GM10266 (cell line): ENCODE measurements at regions not wholly inside any gene's neighbourhood (a gene's known extent, or its start where the extent isn't known, plus 50 kb on each side); places are given as distances from the start of the nearest gene placed in this dataset.

Experiments used
- DNase-seq: peaks from one replicate; pipeline ENCODE4 v3.0.0; 2012; ENCODE audit errors: extremely low spot score
- TF ChIP-seq, protein P1 (sequence below): IDR thresholded peaks from 2 replicates; pipeline ENCODE4 v1.5.1; 2012; ENCODE audit warnings: mild to moderate bottlenecking, low read depth; ENCODE audit not compliant: control insufficient read depth, insufficient read depth; ENCODE audit errors: missing control alignments

DNA sequence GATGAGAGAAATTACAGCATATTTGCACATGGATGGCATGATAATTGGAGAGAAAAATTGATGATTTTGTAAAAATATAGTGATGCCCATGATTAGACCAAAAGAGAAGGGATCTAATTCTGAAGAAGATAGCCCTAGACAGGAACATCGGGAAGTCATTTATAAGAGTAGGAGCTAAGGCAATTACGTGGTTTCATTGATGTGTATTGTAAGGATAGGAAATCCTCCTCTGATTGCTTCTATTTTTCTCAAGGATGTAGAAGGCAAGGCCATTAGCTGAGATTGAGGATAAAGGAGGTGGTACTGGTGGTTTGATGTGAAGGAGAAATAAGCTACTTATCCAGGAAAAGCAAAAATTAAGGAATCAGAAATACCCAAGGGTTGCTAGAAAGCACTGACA lies 176.5 kb upstream of the SOX11 start:
- TF ChIP-seq, protein P1, sequence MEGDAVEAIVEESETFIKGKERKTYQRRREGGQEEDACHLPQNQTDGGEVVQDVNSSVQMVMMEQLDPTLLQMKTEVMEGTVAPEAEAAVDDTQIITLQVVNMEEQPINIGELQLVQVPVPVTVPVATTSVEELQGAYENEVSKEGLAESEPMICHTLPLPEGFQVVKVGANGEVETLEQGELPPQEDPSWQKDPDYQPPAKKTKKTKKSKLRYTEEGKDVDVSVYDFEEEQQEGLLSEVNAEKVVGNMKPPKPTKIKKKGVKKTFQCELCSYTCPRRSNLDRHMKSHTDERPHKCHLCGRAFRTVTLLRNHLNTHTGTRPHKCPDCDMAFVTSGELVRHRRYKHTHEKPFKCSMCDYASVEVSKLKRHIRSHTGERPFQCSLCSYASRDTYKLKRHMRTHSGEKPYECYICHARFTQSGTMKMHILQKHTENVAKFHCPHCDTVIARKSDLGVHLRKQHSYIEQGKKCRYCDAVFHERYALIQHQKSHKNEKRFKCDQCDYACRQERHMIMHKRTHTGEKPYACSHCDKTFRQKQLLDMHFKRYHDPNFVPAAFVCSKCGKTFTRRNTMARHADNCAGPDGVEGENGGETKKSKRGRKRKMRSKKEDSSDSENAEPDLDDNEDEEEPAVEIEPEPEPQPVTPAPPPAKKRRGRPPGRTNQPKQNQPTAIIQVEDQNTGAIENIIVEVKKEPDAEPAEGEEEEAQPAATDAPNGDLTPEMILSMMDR = no peak
- DNase-seq = no peak

DNA sequence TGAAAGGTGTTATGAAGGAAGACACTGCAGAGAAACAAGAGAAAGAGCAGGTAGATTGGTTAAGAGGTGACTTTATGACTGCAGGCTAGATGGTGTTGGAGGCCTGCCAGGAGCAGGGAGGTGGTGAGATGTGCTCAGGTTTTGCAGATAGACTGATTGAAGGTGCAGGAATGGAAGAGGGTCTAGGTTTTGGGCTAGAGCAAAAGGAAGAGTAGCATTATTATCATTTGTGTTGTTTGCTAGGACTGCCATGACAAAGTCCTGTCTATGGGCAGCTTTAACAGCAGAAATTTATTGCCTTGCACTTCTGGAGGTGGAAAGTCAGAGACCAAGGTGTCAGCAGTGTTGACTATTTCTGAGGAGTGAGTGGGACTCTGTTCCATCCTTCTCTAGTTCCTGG lies 172.9 kb upstream of the SOX11 start:
- TF ChIP-seq, protein P1 = no peak
- no peak for DNase-seq

DNA sequence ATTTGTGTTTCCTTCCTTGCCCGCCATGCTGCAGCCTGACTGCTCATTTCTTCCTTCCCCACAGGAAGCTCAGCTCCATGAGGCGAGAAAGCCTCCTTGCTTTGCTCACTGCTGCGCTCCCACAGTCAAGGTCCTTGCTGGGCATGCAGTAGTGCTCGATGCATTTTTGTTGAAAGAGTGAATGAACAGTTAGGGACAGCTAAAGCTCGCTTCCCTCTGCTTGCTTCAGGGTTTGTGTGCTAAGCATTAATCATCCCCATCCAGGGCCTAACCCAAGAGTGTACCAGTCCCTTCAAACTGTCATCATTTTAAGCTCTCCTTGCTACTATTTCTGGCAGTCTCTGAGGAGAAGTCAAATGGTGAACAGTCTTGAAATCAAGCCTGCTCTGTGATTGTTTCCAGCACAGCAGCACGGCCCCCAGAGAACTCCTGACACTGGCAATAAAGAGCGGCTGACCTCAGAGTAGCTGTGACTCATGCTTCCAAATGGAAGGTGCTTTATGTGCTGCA lies 171.7 kb upstream of the SOX11 start:
- DNase-seq = no peak
- TF ChIP-seq, protein P1 = no peak

DNA sequence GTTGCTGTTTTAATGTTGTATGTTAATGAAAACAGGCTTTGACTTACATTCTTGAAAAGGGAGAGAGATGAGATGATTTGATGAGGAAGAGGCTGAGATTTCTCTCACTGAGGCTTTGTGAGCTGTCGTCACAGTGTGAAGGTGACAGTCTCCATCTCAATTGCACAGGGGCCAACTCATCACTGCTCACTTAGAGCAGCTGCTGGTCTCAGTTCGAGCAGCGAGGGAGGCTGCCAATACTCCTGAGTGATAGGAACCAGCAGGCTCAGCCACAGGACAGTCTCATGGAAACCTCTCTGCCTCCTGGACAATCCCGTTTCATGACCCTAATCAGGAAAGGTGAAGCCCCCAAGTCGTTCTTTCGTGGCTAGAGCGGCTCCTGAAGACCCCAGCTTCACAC lies 170.7 kb upstream of the SOX11 start:
- DNase-seq = no peak
- TF ChIP-seq, protein P1 = no peak

DNA sequence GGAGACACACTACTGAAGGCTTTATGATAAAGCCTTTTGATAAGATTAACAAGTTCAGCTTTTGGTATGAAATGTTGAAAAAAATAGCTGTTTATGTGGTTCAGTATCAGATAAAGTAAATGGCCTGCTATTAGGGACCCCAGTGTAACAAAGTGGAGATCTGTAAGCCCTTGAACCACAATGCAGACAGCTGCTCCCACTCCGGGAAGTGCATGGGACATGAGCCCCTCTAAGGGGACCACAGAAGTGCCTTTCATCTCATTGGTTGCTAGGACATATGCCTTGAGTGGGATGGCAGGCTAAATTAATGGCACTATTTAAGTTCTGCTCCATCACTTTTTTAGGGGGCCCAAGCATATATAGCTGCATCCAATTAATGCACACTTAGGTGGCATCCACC lies 167.6 kb upstream of the SOX11 start:
- DNase-seq = no peak
- TF ChIP-seq, protein P1 = no peak

DNA sequence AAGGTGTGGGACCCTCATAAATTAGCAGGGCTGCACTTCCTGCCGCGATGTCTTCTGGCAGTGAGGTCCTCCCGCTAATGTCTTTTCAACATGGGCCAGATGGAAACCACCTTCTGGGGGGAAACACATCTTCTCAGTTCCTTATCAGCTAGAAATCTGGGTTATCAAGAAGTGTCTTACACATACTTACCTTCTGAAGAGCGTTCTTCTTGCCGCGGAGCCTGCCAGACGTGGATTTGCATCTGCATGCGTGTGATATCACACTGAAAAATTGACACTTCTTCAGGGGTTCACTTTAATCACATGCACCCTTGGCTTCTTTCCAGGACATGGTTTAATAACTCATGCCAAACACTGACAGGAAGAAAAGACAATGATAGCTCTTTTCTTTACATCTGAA lies 163.5 kb upstream of the SOX11 start:
- TF ChIP-seq, protein P1 = no peak
- no peak for DNase-seq

DNA sequence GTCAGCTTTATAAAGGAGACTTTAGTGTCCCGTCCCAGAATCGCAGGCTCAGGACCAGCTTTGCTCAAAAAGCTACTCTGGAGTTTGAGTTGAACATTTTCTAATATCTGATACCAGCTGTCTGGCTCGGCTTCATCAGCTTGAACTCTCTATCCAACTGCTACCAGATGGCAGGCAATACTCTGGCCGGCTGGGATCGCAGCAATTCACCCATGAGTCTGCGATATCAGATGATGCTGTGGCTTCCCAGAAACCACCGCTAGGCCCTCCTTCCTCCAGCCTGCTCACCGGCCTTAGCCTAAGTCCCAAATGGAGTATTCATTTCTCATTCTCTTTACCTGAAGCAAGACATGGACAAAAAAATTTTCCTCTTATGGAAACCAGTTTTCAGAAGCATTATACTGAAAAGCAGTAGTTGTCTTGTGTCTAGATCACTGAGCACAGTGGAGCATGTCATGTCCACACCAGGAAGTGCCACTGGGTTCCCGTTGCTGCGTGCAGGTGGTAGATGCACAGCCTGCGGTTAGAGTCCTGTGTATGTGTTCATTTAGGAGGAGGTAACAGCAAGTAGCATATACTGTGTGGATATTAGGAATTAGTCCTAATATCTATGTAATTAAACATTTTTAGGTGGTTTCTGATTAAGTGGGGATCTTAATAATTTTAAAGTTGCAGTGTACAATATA lies 162.0 kb upstream of the SOX11 start:
- DNase-seq = no peak
- TF ChIP-seq, protein P1 = no peak
